ENCODE measurements at regions not wholly inside any gene's neighbourhood (a gene's known extent, or its start where the extent isn't known, plus 50 kb on each side); places are given as distances from the start of the nearest gene placed in this dataset.

DNA sequence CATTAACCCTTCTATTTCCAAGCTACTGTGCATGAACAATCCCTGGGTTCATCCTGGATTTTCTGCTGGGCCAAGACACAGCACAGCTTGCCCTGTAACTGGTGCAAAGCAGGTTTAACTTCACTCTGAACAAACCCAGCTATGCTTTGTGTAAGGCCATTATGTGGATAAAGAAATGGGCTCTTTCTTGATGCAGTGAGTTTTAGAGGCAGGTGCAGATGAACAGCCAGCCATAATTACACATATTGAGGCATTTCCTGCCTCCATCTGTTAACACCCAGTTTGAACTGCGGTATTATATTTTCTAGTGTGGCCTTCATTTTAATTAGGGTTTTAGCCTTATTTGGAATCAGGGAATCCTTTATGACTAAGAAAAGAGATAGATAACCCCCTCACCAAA, 68.7 kb upstream of the ARX start:
- TF ChIP-seq, protein P1, sequence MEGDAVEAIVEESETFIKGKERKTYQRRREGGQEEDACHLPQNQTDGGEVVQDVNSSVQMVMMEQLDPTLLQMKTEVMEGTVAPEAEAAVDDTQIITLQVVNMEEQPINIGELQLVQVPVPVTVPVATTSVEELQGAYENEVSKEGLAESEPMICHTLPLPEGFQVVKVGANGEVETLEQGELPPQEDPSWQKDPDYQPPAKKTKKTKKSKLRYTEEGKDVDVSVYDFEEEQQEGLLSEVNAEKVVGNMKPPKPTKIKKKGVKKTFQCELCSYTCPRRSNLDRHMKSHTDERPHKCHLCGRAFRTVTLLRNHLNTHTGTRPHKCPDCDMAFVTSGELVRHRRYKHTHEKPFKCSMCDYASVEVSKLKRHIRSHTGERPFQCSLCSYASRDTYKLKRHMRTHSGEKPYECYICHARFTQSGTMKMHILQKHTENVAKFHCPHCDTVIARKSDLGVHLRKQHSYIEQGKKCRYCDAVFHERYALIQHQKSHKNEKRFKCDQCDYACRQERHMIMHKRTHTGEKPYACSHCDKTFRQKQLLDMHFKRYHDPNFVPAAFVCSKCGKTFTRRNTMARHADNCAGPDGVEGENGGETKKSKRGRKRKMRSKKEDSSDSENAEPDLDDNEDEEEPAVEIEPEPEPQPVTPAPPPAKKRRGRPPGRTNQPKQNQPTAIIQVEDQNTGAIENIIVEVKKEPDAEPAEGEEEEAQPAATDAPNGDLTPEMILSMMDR (IDR thresholded peaks at IDR 0.05), result no peak
- no peak overlapping the region for H3K27ac ChIP-seq

DNA sequence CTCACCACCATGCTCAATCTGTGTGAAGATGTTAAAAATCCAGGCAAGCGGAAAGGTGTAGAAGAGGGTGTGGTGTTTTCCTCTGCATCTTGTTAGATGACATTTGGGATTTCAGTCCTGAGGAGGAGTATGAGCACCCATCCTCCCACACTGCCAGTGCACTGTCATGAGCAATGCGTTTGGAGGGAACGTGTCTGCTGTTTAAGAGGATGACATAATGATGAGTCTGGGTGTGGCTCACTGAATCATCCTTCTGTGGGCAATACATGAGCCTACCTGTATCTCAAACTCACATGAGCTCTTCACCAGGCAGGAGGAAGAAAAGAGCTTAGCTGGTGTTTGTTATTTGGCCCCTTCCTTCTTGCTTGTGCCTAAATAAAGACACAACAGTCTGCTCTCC, 67.9 kb upstream of the ARX start:
- Histone ChIP-seq H3K9me3 (no peaks in the 10 kb centered on the region), H3K27ac (no peak overlapping the region), H3K4me3 (ENCODE audit: low read depth in 1 of 2, low read length in 1 of 2) (no peak overlapping the region), H3K36me3 (no peaks in the 10 kb centered on the region), H3K27me3 (no peaks in the 10 kb centered on the region), H3K4me1 (ENCODE audit: control insufficient read depth in 1 of 2, insufficient read depth in 1 of 2, low read depth in 1 of 2, low read length in 1 of 2) (no peaks in the 10 kb centered on the region)
- TF ChIP-seq, protein P1 (IDR thresholded peaks at IDR 0.05), result no peak

More for the DNA sequence above, 68.7 kb upstream of the ARX start:
- Histone ChIP-seq H3K4me1 (ENCODE audit: control insufficient read depth in 1 of 2, insufficient read depth in 1 of 2, low read depth in 1 of 2, low read length in 1 of 2) (no peaks in the 10 kb centered on the region), H3K4me3 (ENCODE audit: low read depth in 1 of 2, low read length in 1 of 2) (no peak overlapping the region), H3K27me3 (no peaks in the 10 kb centered on the region), H3K36me3 (no peaks in the 10 kb centered on the region), H3K9me3 (no peaks in the 10 kb centered on the region)

DNA sequence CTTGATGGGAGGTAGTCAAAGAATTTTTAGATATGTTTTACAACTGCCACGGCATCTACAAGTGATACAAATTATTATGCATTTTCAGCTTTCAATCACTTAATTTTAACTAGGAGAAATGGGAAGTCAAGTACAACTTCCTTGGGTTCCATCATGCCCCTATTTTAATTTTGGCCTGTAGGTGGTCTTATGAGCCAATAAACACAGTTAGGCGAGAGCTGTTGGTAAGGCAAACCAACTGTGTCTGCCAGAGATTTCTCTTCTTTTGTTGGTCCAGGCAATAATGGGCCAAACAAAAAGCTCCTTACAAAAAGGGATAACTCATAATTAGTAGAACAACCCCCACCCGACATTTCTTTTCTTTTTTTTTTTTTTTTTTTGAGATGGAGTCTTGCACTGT, 63.3 kb upstream of the ARX start:
- TF ChIP-seq, protein P1 (IDR thresholded peaks at IDR 0.05), result no peak
- Histone ChIP-seq H3K9me3 (no peaks in the 10 kb centered on the region), H3K4me3 (ENCODE audit: low read depth in 1 of 2, low read length in 1 of 2) (no peak overlapping the region), H3K36me3 (no peaks in the 10 kb centered on the region), H3K27me3 (no peaks in the 10 kb centered on the region), H3K4me1 (ENCODE audit: control insufficient read depth in 1 of 2, insufficient read depth in 1 of 2, low read depth in 1 of 2, low read length in 1 of 2) (no peaks in the 10 kb centered on the region), H3K27ac (no peak overlapping the region)

DNA sequence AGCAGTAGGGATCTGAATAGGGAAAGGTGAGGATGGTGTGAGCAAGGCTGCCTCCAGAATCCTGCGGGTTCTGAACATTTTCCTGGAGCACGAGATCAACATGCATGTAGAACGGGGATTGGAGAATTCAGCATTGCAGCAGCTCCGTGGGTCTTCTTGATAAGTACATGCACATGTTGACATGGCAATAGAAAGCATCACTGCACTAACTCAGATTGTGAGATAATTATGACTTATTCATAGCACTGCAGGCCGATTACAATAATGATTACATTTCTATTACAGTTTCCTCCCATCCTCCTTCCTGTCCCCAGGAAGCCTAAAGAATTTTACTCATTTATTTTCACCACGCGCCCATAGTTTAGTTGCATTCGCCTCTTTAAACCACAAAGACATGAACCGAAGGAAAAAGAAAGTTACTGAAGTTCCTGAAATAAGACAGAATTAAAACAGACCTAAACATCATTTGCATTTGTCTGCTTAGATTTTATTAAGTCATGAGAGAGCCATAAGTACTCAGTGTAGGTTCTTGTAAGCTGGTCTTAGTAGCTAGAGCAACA, 61.3 kb upstream of the ARX start:
- Histone ChIP-seq H3K27ac (no peak overlapping the region), H3K36me3 (no peaks in the 10 kb centered on the region), H3K4me1 (ENCODE audit: control insufficient read depth in 1 of 2, insufficient read depth in 1 of 2, low read depth in 1 of 2, low read length in 1 of 2) (no peaks in the 10 kb centered on the region), H3K4me3 (ENCODE audit: low read depth in 1 of 2, low read length in 1 of 2) (no peak overlapping the region), H3K9me3 (no peaks in the 10 kb centered on the region), H3K27me3 (no peaks in the 10 kb centered on the region)
- TF ChIP-seq, protein P1 (IDR thresholded peaks at IDR 0.05), result no peak

DNA sequence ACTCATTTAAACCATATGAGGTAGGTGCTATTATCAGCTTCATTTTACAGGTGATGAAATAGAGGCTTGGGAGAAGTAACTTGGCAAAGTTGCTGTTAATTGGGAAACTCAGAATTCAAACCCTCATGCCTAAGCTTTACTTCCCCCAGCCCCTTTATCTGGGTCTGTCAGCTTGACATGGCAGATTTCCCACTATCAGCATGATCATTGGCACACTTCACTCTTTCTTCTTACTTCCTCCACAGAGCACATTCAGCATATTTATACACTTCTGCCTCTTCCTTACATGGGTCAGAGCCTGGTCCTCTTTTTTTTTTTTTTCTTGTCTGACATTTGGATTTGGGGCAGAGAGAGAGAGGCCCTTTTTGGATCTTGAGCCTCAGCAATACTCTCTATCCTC, 56.5 kb upstream of the ARX start:
- no peaks in the 10 kb centered on the region for H3K36me3 ChIP-seq
- H3K27me3 ChIP-seq, result no peaks in the 10 kb centered on the region
- H3K4me1 ChIP-seq (ENCODE audit: control insufficient read depth in 1 of 2, insufficient read depth in 1 of 2, low read depth in 1 of 2, low read length in 1 of 2), result no peaks in the 10 kb centered on the region
- H3K4me3 ChIP-seq (ENCODE audit: low read depth in 1 of 2, low read length in 1 of 2), result no peak overlapping the region
- TF ChIP-seq, protein P1 (IDR thresholded peaks at IDR 0.05), result no peak
- no peaks in the 10 kb centered on the region for H3K9me3 ChIP-seq
- no peak overlapping the region for H3K27ac ChIP-seq

DNA sequence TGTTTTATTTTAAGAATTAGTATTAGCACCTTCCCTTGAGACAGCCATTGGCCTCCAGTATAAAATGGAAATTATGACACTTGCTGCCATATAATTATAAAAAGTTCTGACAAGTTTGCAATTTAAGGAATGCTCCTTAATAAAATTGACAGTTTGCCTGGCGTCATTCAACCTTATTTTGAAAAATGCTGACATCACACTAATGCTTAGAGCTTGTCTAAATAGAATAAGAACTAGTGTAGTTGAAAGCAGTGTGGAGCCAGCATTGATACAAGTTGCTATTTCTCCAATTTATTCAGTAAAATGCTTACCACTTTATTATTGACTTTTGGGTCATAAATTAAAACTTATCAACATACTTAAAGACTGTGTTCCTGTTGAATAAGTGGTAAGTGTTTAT, 54.3 kb upstream of the ARX start:
- TF ChIP-seq, protein P1 (IDR thresholded peaks at IDR 0.05), result no peak
- Histone ChIP-seq H3K36me3 (no peaks in the 10 kb centered on the region), H3K4me1 (ENCODE audit: control insufficient read depth in 1 of 2, insufficient read depth in 1 of 2, low read depth in 1 of 2, low read length in 1 of 2) (no peaks in the 10 kb centered on the region), H3K27me3 (no peaks in the 10 kb centered on the region), H3K4me3 (ENCODE audit: low read depth in 1 of 2, low read length in 1 of 2) (no peak overlapping the region), H3K9me3 (no peaks in the 10 kb centered on the region), H3K27ac (no peak overlapping the region)
